Adrenal gland (tissue), 9 donors: ENCODE measurements at regions not wholly inside any gene's neighbourhood (a gene's known extent, or its start where the extent isn't known, plus 50 kb on each side); places are given as distances from the start of the nearest gene placed in this dataset.
"Not testable (repeated sequence)": the region's sequence is repeated elsewhere in the genome, so short reads cannot be mapped to it uniquely, and the experiment has no call there.

Experiments used
- DNase-seq, 7 donors: peaks; one replicate each; pipeline ENCODE4 v3.0.0-alpha.2; 2019 to 2020
- H3K27ac ChIP-seq, 5 donors: fragments of 200-600 bp; sonication (generic) in 4 of 5; 1 replicate in 3 of 5; 2 replicates in 2 of 5; pipeline versions ENCODE4 v1.5.1 to v1.8.0; 2016 to 2020; ENCODE audit warnings: mild to moderate bottlenecking in 1 of 5
- H3K27me3 ChIP-seq: fragments of 200-600 bp; 2 replicates; pipeline ENCODE4 v1.8.0; 2021
- H3K36me3 ChIP-seq, 2 donors: fragments of 200-600 bp; replicated peaks in 1 of 2; 1 replicate in 1 of 2; 2 replicates in 1 of 2; pipeline versions ENCODE4 v1.5.1 to v1.8.0; 2018 to 2022
- H3K4me1 ChIP-seq, 2 donors: fragments of 200-600 bp; replicated peaks in 1 of 2; 1 replicate in 1 of 2; 2 replicates in 1 of 2; pipeline versions ENCODE4 v1.5.1 to v1.8.0; 2018 to 2021
- H3K4me3 ChIP-seq, 4 donors: fragments of 200-600 bp; sonication (generic) in 3 of 4; one replicate each; pipeline ENCODE4 v1.5.1; 2016 to 2018
- H3K9me3 ChIP-seq, 3 donors: fragments of 200-600 bp; sonication (generic) in 1 of 3; replicated peaks in 1 of 3; 1 replicate in 2 of 3; 2 replicates in 1 of 3; pipeline versions ENCODE4 v1.5.1 to v1.8.0; 2016 to 2021
- POLR2A ChIP-seq, 2 donors: fragments of 450-650 bp; IDR thresholded peaks; one replicate each; pipeline ENCODE4 v1.6.1; 2017; ENCODE audit warnings: antibody characterized with exemption in 2 of 2, mild to moderate bottlenecking in 2 of 2, moderate library complexity in 1 of 2
- WGBS, 4 donors: extraction: QIAGEN DNeasy Blood & Tissue Kit in 2 of 4; methylation state at CpG; one replicate each; pipeline versions ENCODE4 v1.1.5 to v1.1.7; 2013 to 2017; 5-methylcytosine and 5-hydroxymethylcytosine counted together
- intact Hi-C, 2 donors: fragments of 100-400 bp; cut with DNase I; formaldehyde crosslinking; loops; one replicate each; pipeline versions ENCODE4 v1.14.1 to v1.15.0; 2022 to 2023
- TF ChIP-seq, protein P1 (sequence below), 6 experiments: fragments of 450-650 bp in 4 of 6; fragments of 200-600 bp in 2 of 6; sonication (generic) in 1 of 6; IDR thresholded peaks; 1 replicate in 5 of 6; 2 replicates in 1 of 6; pipeline versions ENCODE4 v1.5.1 to v1.8.0; 2016 to 2021; ENCODE audit warnings: antibody characterized with exemption in 6 of 6, mild to moderate bottlenecking in 2 of 6, moderate library complexity in 1 of 6
- donor health status: healthy with polysubstance abuse.
- donor health status: Bipolar disorder and iron deficiency.
- donor health status: DM: yes; HTN: yes; CAD: no.
- donor health status: DM: no; HTN: no; CAD: no.
- donor health status: DM: no; HTN: no; CAD: no.

DNA sequence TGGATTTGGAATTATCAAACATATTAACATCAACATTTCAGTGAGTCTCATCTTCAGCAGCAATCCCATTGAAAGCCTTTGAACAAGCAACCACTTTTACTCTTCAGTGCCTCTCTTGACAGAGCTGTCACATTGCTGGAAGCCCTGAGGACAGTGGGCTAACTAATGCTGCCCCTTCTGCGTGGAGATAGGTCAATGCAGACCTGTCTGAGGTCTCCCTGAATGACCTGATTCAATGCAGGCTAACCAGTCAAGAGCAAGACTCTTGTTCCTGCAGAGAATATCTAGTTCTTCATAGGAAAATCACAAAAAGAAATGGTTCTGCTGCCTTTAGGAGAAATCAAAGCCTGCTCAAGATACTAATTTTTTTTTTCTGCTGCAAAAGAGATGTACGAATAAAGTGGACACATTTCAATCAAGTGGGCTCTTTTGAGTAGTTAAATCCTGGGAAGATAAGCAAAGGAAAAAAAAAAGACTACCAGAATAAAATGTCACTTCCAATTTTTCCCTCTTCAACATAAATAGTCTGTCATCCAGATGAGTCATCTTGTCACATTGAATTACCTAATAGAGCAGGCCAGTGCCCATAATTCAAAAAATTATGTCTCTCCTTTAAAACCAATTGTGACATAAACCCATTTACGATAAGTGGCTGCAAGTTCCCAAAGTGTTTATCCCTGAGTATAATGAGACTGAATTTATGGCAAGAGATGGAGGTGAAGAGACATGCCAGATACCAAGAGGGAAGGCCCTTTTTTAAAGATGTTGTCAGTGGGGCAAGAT lies 1269.0 kb upstream of the DDX18 start:
- H3K36me3 ChIP-seq, result no peaks in the 10 kb centered on the region
- no peak overlapping the region for H3K4me3 ChIP-seq
- peaks cover 0 to 5% (median 0%) of the 10 kb centered on the region in 3 donors for H3K9me3 ChIP-seq
- 56 to 62% (median 61%) methylated on average over 3 of the region's 3 CpGs for WGBS, 4 donors
- no peak overlapping the region for H3K27ac ChIP-seq
- no peaks in the 10 kb centered on the region for H3K27me3 ChIP-seq
- no peaks in the 10 kb centered on the region for H3K4me1 ChIP-seq
- intact Hi-C loops, result no loop called here
- DNase-seq, result no peak
- TF ChIP-seq, protein P1, sequence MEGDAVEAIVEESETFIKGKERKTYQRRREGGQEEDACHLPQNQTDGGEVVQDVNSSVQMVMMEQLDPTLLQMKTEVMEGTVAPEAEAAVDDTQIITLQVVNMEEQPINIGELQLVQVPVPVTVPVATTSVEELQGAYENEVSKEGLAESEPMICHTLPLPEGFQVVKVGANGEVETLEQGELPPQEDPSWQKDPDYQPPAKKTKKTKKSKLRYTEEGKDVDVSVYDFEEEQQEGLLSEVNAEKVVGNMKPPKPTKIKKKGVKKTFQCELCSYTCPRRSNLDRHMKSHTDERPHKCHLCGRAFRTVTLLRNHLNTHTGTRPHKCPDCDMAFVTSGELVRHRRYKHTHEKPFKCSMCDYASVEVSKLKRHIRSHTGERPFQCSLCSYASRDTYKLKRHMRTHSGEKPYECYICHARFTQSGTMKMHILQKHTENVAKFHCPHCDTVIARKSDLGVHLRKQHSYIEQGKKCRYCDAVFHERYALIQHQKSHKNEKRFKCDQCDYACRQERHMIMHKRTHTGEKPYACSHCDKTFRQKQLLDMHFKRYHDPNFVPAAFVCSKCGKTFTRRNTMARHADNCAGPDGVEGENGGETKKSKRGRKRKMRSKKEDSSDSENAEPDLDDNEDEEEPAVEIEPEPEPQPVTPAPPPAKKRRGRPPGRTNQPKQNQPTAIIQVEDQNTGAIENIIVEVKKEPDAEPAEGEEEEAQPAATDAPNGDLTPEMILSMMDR (IDR thresholded peaks at IDR 0.05), result no peak
- TF ChIP-seq POLR2A (IDR thresholded peaks at IDR 0.05), result no peak

- H3K4me3 ChIP-seq, H3K9me3 ChIP-seq, intact Hi-C loops, H3K27ac ChIP-seq, H3K27me3 ChIP-seq, DNase-seq, H3K4me1 ChIP-seq, H3K36me3 ChIP-seq: not testable (repeated sequence)
- 76 to 80% (median 78%) methylated on average over 18 to 20 of the region's 20 CpGs for WGBS, 4 donors
These were observed 1261.6 kb upstream of the DDX18 start for GRCh38 chr2:116552738-116553419.

DNA sequence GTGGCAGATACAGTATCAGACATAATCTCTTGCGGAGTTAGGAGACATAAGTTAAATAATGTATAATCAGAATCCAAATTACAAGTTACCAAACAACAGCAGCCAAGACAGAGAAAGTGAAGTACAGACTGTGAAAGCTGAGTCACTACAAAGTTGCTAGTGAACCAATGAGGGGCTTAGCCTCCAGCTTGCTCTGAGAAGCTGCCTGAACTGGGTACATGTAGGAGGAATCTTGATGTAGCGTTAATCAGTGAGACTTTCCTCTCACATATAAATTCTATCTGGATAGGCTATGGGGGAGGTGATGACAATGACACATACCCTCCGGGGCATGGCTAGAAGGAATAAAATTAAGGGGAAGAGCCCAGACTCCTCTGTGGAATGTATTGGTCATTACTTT lies 1234.3 kb upstream of the DDX18 start:
- TF ChIP-seq POLR2A (IDR thresholded peaks at IDR 0.05), result no peak
- TF ChIP-seq, protein P1 (IDR thresholded peaks at IDR 0.05), result no peak
- DNase-seq, result no peak
- H3K4me1 ChIP-seq, result no peaks in the 10 kb centered on the region
- H3K36me3 ChIP-seq, result no peaks in the 10 kb centered on the region
- no peaks in the 10 kb centered on the region for H3K27me3 ChIP-seq
- no peaks in the 10 kb centered on the region for H3K9me3 ChIP-seq
- no peak overlapping the region for H3K4me3 ChIP-seq
- whole genome bisulfite sequencing, 4 donors, result 42 to 63% (median 54%) methylated on average over 3 of the region's 3 CpGs
- intact Hi-C loops, result no loop called here
- H3K27ac ChIP-seq, result no peak overlapping the region

DNA sequence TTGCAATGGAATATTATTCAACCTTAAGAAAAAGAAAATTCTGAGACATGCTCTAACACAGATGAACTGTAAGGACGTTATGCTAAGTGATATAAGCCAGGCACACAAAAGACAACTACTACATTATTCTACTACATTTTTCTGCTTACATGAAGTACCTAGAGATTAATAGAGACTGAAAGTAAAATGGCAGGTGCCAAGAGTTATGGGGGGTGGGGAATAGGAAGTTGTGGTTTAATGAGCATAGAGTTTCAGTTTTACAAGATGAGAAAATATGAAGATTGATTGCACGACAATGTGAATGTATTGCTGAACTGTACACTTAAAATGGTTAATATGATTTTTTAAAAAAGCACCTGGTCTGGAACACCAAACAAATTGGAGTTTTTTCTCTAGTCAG lies 1231.6 kb upstream of the DDX18 start:
- DNase-seq, result no peak
- TF ChIP-seq POLR2A (IDR thresholded peaks at IDR 0.05), result no peak
- TF ChIP-seq, protein P1 (IDR thresholded peaks at IDR 0.05), result no peak
- H3K27me3 ChIP-seq, result no peaks in the 10 kb centered on the region
- intact Hi-C loops, result no loop called here
- H3K9me3 ChIP-seq, result no peaks in the 10 kb centered on the region
- H3K4me3 ChIP-seq, result no peak overlapping the region
- no peaks in the 10 kb centered on the region for H3K4me1 ChIP-seq
- WGBS, 4 donors, result 56 to 78% (median 70%) methylated on average over 2 of the region's 2 CpGs
- no peak overlapping the region for H3K27ac ChIP-seq
- no peaks in the 10 kb centered on the region for H3K36me3 ChIP-seq
